SH-SY5Y (cell line): ENCODE measurements at regions not wholly inside any gene's neighbourhood (a gene's known extent, or its start where the extent isn't known, plus 50 kb on each side); places are given as distances from the start of the nearest gene placed in this dataset.

Experiments used
- GATA2 ChIP-seq: IDR thresholded peaks from 2 replicates; pipeline ENCODE4 v1.6.1; 2011; ENCODE audit warnings: mild to moderate bottlenecking, low read depth, low read length
- GATA3 ChIP-seq: IDR thresholded peaks from 2 replicates; pipeline ENCODE4 v1.6.1; 2011; ENCODE audit warnings: low read depth, mild to moderate bottlenecking, low read length, moderate library complexity

- TF ChIP-seq GATA2 (no peak), GATA3 (no peak)
These were observed 1243.2 kb upstream of the ADGRL4 start for GRCh38 chr1:80249699-80250098.
